Right lobe of liver (tissue), 4 donors: ENCODE measurements at regions not wholly inside any gene's neighbourhood (a gene's known extent, or its start where the extent isn't known, plus 50 kb on each side); places are given as distances from the start of the nearest gene placed in this dataset.

Source experiments
- CTCF ChIP-seq, 4 donors: fragments of 200-600 bp in 3 of 4; fragments of 450-650 bp in 1 of 4; IDR thresholded peaks; one replicate each; pipeline versions ENCODE4 v1.5.1 to v1.8.0; 2016 to 2022; ENCODE audit warnings: antibody characterized with exemption in 4 of 4, mild to moderate bottlenecking in 2 of 4
- POLR2A ChIP-seq: fragments of 450-650 bp; IDR thresholded peaks from one replicate; pipeline ENCODE4 v1.6.1; 2017; ENCODE audit warnings: antibody characterized with exemption, mild to moderate bottlenecking
- donor health status: DM: no; HTN: no; CAD: no.
- donor health status: DM: no; HTN: no; CAD: no.
- donor health status: DM: no; HTN: yes; CAD: no.

GRCh38 chr6:77133031-77133430 is 330.3 kb downstream of the HTR1B start:
- TF ChIP-seq CTCF (IDR thresholded peaks at IDR 0.05) (no peak), POLR2A (no peak)
